OCI-M1 (cell line): ENCODE measurements at regions not wholly inside any gene's neighbourhood (a gene's known extent, or its start where the extent isn't known, plus 50 kb on each side); places are given as distances from the start of the nearest gene placed in this dataset.
A peak's percentile ranks its signal among the peaks of the same experiment; 100 is the strongest.

ENCODE experiments used
- DNase-seq: peaks from one replicate; lab custom pipeline; 2025; lab: John Stamatoyannopoulos, UW

DNA sequence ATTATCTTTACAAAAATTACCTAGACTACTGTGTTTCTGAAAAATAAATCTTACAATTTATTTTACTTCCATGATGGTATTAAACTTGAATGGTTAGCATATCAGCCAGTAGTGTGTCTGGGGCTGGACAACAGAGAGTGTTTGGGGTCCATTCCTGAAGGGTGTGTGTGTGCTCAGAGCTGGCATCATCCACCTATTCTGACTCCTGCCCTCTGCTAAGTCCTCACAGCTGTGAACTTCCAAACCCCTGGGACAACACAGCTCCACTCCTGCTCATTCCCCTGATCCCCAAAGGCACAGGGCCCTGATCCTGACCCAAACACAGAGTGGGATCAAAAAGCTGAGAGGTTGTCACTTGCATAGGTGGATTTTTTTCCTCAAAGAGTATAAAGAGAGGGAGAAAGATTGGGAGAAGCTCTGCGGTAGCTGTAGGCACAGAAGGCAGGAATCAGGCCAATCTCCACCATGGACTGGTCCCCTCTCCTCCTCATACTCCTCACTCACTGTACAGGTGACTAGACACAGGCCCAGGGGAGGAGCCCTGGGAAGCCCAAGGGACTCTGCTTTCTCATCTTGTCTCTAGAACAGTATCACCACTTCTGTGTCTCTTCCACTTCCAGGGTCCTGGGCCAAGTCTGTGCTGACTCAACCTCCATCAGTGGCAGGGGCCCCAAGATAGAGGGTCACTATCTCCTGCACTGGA is 55.7 kb upstream of the TOP3B start:
- no peak for DNase-seq

DNA sequence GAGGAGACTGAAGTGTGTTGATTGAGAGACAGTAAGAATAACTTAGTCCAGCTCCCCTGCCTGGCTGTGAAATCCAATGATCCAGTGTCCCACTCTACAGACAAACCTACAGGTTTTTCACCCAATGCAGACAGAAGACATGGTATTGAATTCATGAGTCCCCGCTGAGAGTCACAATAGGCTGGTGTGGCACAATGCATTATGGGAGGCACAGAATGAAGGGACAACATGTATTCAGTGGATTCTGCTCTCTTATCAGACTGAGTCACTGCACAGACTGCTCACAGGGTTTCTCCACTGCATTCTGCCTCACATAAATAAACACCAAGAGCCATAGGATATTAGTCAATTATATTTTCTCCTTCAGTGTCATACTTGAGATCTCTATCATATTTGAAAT is 55.2 kb upstream of the TOP3B start:
- DNase-seq = peak; percentile 76

DNA sequence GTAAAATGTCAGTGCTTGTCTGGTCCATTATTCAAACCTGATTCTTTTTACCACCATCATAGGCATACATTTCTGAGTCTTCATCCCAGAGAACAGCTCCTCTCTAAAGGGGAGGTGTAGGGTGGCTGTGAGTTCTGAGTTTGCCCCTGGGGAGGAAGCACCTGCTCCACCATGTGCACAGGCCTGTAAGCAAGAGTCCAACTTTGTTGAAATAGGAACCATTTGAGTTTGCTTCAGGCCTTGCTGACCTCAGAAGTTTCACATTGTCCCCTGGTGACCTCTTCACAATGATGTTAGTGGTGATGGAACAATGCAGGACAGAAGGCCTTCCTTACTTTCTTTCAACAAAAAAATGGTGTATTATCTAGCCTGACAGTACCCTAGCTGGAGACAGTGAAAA is 54.6 kb upstream of the TOP3B start:
- DNase-seq = no peak

DNA sequence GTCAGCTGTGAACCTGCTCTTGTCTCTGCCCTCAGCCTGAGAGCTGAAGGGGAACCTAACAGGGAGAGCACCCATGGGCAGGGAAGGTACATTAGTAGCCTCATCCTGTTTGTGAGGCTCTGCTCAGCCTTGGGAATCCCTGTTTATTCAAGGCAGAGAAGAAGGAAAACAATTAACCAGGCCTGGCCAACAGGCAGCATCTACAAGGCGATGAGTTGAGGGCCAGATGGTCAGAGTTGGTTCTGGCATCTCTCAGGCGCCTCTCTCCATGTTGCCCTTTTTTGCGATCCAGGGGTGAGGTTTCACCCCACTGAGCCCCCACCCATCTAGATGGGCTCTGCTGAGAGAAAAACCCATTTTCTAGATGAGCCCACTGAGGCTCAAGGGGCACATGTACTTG is 54.0 kb upstream of the TOP3B start:
- DNase-seq = no peak

DNA sequence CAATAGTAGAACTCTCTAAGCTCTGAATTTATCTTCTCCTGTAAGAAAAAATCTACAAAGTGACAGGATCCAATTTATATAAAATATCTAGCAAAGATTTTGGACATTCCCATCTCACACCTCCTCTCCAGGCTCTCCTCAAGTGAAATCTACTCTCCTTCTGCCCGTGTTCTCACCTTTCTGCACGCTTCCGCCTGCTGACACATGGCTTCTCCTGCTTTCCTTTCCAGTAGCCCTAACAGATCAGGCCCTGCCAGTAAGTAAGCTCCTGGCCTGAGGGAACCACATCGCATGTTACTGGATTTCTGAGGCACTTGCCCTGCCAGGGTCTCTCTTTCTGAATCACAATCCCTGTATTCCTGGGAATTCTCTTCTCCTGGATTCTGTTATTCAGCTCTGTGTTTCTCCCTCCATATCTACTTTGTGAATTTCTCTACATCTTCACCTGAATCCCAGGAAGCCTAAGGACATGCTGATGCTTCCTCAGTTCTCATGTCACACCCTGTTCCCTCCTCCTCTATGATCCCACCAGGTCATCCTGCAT is 53.3 kb upstream of the TOP3B start:
- no peak for DNase-seq

DNA sequence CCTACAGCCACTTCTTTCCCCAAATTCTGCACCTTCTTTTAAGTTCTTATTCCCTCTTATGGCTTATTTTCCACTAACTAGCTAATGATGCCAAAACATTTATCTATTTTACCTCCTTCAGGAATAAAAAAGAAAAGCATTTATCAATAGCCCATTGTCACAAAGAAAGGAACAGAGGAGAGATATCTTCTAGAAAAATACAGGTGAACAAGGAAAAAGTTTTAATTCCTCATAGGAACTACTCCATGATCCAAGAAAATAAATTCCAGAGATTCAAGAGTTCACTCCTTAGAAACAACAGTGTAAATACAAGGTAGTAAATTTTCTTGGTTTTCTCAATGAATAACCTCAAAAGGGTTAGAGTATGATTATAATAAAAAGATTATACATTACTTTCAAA is 52.6 kb upstream of the TOP3B start:
- no peak for DNase-seq

DNA sequence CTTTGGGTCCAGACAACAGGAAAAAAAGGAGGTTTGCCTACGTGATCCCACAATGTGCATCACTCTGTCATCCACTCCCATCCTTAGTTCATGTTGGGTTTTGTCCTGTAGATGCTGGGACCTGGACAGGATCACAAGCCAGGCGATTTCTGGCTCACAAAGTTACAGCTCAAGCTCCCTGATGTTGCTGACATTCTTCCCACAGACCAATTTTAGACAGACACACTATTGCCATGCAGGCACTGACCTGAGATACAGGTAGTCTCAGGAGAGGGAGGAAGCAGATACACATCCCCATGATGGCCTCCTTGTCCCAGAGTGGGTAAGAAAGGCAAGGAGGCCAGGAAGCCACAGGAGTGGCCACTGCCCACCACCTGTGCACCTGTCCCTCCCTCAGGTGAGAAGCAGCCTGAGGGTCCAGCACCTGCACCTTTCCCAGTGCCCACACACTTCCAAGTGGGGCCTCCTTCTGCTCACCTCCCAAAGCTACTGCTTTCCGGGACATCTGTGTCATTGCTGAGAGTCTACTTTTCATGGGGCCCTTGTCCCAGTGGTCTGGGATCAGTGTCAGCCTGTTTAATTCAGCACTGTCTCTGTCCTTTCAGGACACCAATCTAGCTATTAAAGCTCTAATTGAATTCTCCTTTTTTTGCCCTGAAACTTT is 52.0 kb upstream of the TOP3B start:
- no peak for DNase-seq

DNA sequence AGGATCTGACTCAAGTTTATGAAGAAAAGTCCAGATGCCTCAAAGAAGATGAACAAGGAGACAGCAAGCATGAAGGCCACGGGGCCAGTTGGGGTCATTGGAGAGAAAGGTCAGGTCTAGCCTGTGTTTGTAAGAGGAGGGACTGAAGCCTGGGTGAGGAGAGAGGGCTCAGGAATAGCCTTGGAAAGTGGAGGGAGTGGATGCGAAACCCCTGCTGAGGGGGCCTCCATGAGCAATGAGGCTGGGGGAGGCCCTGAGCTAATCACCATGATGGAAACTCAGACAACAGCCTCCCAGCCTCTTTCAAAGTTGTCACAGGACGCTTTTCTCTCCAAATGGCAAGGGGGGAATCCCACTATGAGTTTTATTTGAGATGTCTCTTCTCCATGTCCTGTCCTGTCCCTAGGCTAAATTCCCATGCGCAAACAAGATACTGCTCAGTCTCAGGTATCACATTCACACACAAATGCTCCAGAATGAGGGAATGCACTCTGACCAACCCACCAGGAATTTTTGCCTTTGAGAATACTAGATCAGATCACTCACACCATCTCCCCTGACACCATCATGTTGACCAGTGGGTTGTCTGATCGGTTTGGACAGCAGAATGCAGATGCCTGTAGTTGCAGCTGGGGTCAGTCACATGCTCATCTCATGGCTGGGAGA is 51.3 kb upstream of the TOP3B start:
- DNase-seq = no peak

DNA sequence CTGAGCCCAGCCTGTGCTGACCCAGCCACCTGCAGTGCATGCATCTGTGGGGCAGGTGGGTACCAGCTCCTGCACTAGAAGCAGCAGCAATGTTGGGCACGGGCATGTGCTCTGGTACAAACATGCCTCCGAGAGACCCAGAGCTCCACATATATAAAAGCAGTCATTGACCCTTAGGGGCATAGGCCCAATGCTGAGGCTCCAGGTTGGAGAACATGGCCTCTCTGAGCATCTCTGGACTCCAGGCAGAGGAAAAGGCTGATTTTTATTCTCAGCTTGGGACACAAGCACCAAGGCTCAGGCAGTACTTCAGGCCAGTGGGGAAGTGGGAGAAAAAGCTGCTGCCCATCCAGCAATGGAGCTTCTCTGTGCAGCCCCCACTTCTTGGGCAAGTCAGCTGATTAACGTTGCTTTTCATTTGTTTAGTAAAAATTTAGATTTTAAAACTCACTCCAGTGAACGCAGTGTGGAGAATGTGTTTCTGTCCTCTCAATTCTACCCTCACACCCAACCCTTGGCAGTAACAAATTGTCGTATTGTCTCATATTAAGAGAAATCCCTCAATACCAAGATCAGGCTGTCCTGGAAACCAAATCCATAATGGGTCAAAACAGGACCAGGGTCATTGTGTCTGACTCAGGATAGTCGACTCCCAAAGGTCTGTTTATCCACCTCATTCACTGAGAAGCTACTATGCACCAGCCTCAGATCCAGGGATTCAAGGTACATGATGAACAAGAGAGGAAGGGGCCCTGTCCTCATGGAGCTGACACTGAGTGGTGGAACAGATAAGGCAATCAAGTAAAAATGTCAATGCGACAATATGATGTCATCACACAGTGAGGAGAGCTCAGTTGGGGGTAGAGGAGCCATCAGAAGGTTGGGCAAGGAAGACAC is 50.6 kb upstream of the TOP3B start:
- peak; percentile 34 for DNase-seq

DNA sequence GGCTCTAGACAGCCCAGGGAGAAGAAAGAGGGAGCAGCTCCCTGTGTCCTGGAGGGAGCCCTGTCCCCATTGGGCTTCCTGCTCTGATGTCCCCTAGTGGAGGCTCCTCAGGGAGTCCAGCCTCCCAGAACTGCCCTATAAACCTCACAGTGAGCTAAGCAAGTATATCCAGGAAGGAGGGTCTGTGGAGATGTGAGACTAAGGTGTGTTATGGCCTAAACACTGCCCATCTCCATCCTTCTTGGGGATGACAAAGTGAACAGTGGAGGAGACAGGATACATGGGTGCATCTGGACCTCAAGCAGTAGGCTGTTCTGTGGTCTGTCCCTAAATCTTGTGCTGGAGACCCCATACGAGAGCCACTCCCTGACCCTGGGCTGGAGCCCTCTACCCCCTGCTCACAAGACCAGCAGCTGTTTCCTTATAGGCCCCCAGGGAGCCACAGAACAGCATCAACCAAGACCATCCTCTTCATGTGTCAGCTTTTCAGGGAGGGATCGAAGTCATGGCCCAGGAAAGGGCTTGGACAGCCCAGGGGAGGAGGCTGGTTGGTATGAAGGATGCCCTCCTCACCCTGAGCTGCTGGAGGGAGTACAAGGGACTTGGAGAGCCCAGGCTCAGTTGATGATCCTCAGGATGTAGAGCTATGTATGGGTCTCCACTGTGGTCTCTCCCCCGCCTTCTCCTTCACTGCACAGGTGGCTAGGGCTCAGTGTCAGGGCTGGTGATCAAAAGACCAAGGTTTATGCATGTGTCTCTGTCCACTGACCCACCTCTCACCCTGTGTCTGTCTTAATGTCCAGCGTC is 49.7 kb upstream of the TOP3B start:
- no peak for DNase-seq
